ENCODE measurements at regions not wholly inside any gene's neighbourhood (a gene's known extent, or its start where the extent isn't known, plus 50 kb on each side); places are given as distances from the start of the nearest gene placed in this dataset.

GRCh38 chr11:119816660-119817059, 87.7 kb upstream of the NECTIN1 start:
- 58 to 68% (median 67%) methylated on average over 2 of the region's 2 CpGs for WGBS, 4 donors
- intact Hi-C loops (cut with DNase I) = no loop called here

GRCh38 chr11:119814766-119815165, 85.8 kb upstream of the NECTIN1 start:
- no peak for ATAC-seq
- Histone ChIP-seq H3K27ac (no peak overlapping the region), H3K27me3 (no peaks in the 10 kb centered on the region), H3K4me1 (no peaks in the 10 kb centered on the region), H3K36me3 (no peaks in the 10 kb centered on the region), H3K4me3 (no peak overlapping the region), H3K9me3 (peaks cover 0 to 9% (median 0%) of the 10 kb centered on the region in 12 donors)
- no peak for TF ChIP-seq CTCF (IDR thresholded peaks at IDR 0.05)
- TF ChIP-seq POLR2A (IDR thresholded peaks at IDR 0.05) = no peak
- DNase-seq = no peak
- intact Hi-C loops (cut with DNase I) = no loop called here

More at GRCh38 chr11:119816660-119817059, 87.7 kb upstream of the NECTIN1 start:
- H3K9me3 ChIP-seq = peaks cover 0 to 9% (median 0%) of the 10 kb centered on the region in 12 donors
- H3K4me1 ChIP-seq = no peaks in the 10 kb centered on the region
- DNase-seq (no peak), ATAC-seq (no peak)
- H3K27me3 ChIP-seq = no peaks in the 10 kb centered on the region
- H3K4me3 ChIP-seq = no peak overlapping the region
- H3K27ac ChIP-seq = no peak overlapping the region
- H3K36me3 ChIP-seq = no peaks in the 10 kb centered on the region
- no peak for TF ChIP-seq CTCF (IDR thresholded peaks at IDR 0.05)
- no peak for TF ChIP-seq POLR2A (IDR thresholded peaks at IDR 0.05)

GRCh38 chr11:119810478-119811232, 81.7 kb upstream of the NECTIN1 start:
- no peak for TF ChIP-seq CTCF (IDR thresholded peaks at IDR 0.05)
- no peak for TF ChIP-seq POLR2A (IDR thresholded peaks at IDR 0.05)
- peaks cover 0 to 12% (median 0%) of the 10 kb centered on the region in 12 donors for H3K4me1 ChIP-seq
- ATAC-seq = no peak
- WGBS, 4 donors = 84 to 88% (median 86%) methylated on average over 14 of the region's 14 CpGs
- H3K4me3 ChIP-seq = no peak overlapping the region
- intact Hi-C loops (cut with DNase I) = no loop called here
- no peaks in the 10 kb centered on the region for H3K36me3 ChIP-seq
- no peak overlapping the region for H3K27ac ChIP-seq
- H3K27me3 ChIP-seq = no peaks in the 10 kb centered on the region
- H3K9me3 ChIP-seq = peaks cover 0 to 9% (median 0%) of the 10 kb centered on the region in 12 donors
- no peak for DNase-seq

GRCh38 chr11:119809346-119809745, 80.3 kb upstream of the NECTIN1 start:
- no peak overlapping the region for H3K4me3 ChIP-seq
- peaks cover 0 to 8% (median 0%) of the 10 kb centered on the region in 12 donors for H3K9me3 ChIP-seq
- H3K27ac ChIP-seq = no peak overlapping the region
- H3K4me1 ChIP-seq = peaks cover 0 to 12% (median 0%) of the 10 kb centered on the region in 12 donors
- no peak for TF ChIP-seq CTCF (IDR thresholded peaks at IDR 0.05)
- TF ChIP-seq POLR2A (IDR thresholded peaks at IDR 0.05) = no peak
- intact Hi-C loops (cut with DNase I) = no loop called here
- H3K36me3 ChIP-seq = no peaks in the 10 kb centered on the region
- no peaks in the 10 kb centered on the region for H3K27me3 ChIP-seq
- ATAC-seq = no peak
- DNase-seq = no peak
- 59 to 84% (median 72%) methylated on average over 7 of the region's 7 CpGs for WGBS, 4 donors
